ENCODE measurements at regions not wholly inside any gene's neighbourhood (a gene's known extent, or its start where the extent isn't known, plus 50 kb on each side); places are given as distances from the start of the nearest gene placed in this dataset.
"Not testable (repeated sequence)": the region's sequence is repeated elsewhere in the genome, so short reads cannot be mapped to it uniquely, and the experiment has no call there.

GRCh38 chr22:49671331-49672013 is 156.2 kb downstream of the BRD1 start:
- peak overlapping the region in 1 of 4 donors; percentile 46 for H3K4me3 ChIP-seq
- peaks cover 0 to 21% (median 0%) of the 10 kb centered on the region in 4 donors for H3K4me1 ChIP-seq
- TF ChIP-seq EP300 (IDR thresholded peaks at IDR 0.05) (no peak), CTCF (IDR thresholded peaks at IDR 0.05) (no peak), POLR2A (IDR thresholded peaks at IDR 0.05) (no peak)
- peaks cover 0 to 5% (median 0%) of the 10 kb centered on the region in 4 donors for H3K9me3 ChIP-seq
- WGBS, 2 donors, result 8 to 18% methylated on average over 28 of the region's 28 CpGs
- no peak overlapping the region for H3K27ac ChIP-seq
- no peak for DNase-seq (ENCODE audit: low spot score in 2 of 2)
- no peaks in the 10 kb centered on the region for H3K36me3 ChIP-seq
- H3K27me3 ChIP-seq, result peaks cover 0 to 57% of the 10 kb centered on the region in 2 donors

GRCh38 chr22:49670456-49671330 is 157.0 kb downstream of the BRD1 start:
- H3K9me3 ChIP-seq, result peaks cover 0 to 5% (median 0%) of the 10 kb centered on the region in 4 donors
- peaks cover 0 to 57% of the 10 kb centered on the region in 2 donors for H3K27me3 ChIP-seq
- no peak for DNase-seq (ENCODE audit: low spot score in 2 of 2)
- peak overlapping the region in 1 of 4 donors; percentile 46 for H3K4me3 ChIP-seq
- WGBS, 2 donors, result 1% methylated on average over 22 to 30 of the region's 69 CpGs
- no peak overlapping the region for H3K27ac ChIP-seq
- TF ChIP-seq EP300 (IDR thresholded peaks at IDR 0.05) (no peak), POLR2A (IDR thresholded peaks at IDR 0.05) (no peak), CTCF (IDR thresholded peaks at IDR 0.05) (no peak)
- H3K36me3 ChIP-seq, result no peaks in the 10 kb centered on the region
- H3K4me1 ChIP-seq, result peaks cover 0 to 21% (median 0%) of the 10 kb centered on the region in 4 donors

- H3K27ac ChIP-seq; H3K36me3 ChIP-seq; H3K9me3 ChIP-seq; DNase-seq (ENCODE audit: low spot score in 2 of 2): not testable (repeated sequence)
- Histone ChIP-seq H3K27me3 (peaks cover 0 to 58% of the 10 kb centered on the region in 2 donors), H3K4me1 (peaks cover 0 to 21% (median 0%) of the 10 kb centered on the region in 4 donors), H3K4me3 (peak overlapping the region in 1 of 4 donors; percentile 46)
- 0 to 10% methylated on average over 2 to 7 of the region's 33 CpGs for WGBS, 2 donors
Observed at GRCh38 chr22:49669969-49670455, 157.7 kb downstream of the BRD1 start.

GRCh38 chr22:49669427-49669968 is 158.2 kb downstream of the BRD1 start:
- not testable (repeated sequence) for H3K36me3 ChIP-seq; H3K27ac ChIP-seq; DNase-seq (ENCODE audit: low spot score in 2 of 2); H3K9me3 ChIP-seq; H3K4me3 ChIP-seq
- H3K27me3 ChIP-seq, result peaks cover 0 to 63% of the 10 kb centered on the region in 2 donors
- WGBS, 2 donors, result 83 to 89% methylated on average over 1 of the region's 1 CpG
- peaks cover 0 to 21% (median 0%) of the 10 kb centered on the region in 4 donors for H3K4me1 ChIP-seq

- WGBS, 2 donors, result 85 to 88% methylated on average over 19 of the region's 19 CpGs
- TF ChIP-seq CTCF (IDR thresholded peaks at IDR 0.05), result no peak
- no peak for TF ChIP-seq EP300 (IDR thresholded peaks at IDR 0.05)
- Histone ChIP-seq H3K27me3 (peaks cover 0 to 61% of the 10 kb centered on the region in 2 donors), H3K36me3 (no peaks in the 10 kb centered on the region), H3K9me3 (peaks cover 0 to 5% (median 0%) of the 10 kb centered on the region in 4 donors), H3K4me1 (peaks cover 0 to 21% (median 0%) of the 10 kb centered on the region in 4 donors), H3K4me3 (no peak overlapping the region), H3K27ac (no peak overlapping the region)
- DNase-seq (ENCODE audit: low spot score in 2 of 2), result no peak
Observed at GRCh38 chr22:49668402-49668801, 159.3 kb downstream of the BRD1 start.

All from tibial nerve (tissue), 4 donors.